A549 (cell line): ENCODE measurements at regions not wholly inside any gene's neighbourhood (a gene's known extent, or its start where the extent isn't known, plus 50 kb on each side); places are given as distances from the start of the nearest gene placed in this dataset.

Experiments used
- EP300 ChIP-seq, 2 experiments: fragments of >200 bp; sonication (Bioruptor Twin); formaldehyde crosslinking; IDR thresholded peaks; 2 replicates in 1 of 2; 3 replicates in 1 of 2; pipeline ENCODE4 v1.6.1; 2016 to 2017
- JUN ChIP-seq, 2 experiments: fragments of >200 bp; sonication (Bioruptor Twin); formaldehyde crosslinking; IDR thresholded peaks; 2 replicates in 1 of 2; 3 replicates in 1 of 2; pipeline ENCODE4 v1.6.1; 2016 to 2017
- TF ChIP-seq, protein P1 (sequence below): fragments of >200 bp; sonication (Bioruptor Twin); formaldehyde crosslinking; IDR thresholded peaks from 3 replicates; pipeline ENCODE4 v1.5.1; 2016

DNA sequence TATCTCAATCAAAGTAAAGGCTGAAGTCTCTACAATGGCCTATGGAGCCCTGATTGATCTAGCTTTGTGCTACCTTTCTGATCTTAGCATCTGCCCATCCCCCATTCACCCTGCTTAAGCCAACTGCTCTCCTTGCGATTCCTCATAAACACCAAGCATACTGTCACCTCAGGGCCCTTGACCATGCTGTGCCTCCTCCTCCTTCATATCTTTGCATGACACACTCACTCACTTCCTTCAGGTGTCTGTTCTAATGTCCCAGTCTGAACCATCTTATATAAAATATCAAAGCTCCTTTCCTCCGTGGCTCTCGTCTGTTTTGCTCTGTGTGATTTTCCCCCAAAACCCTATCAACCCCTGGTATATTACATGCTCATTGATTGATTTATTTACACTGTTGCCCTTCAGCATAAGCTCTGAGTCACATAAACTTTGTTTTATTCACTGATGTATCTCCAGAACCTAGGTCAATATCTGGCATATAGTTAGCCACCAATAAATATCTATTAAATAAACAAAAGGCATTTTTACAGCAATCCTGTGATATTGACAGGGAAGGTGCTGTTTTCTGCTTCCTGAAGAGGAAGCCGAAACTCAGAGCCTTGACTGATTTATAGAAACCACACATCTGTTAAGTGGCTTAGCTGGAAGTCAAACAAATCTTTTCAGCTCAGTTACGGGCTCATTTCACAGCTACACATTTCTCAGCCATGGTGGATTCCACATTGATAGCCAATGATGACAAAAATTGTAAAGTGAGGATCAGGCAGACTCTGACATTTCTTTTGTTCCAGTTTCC, 103.6 kb downstream of the BOD1 start:
- no peak for TF ChIP-seq JUN (IDR thresholded peaks at IDR 0.05)
- TF ChIP-seq EP300 (IDR thresholded peaks at IDR 0.05), result no peak
- TF ChIP-seq, protein P1, sequence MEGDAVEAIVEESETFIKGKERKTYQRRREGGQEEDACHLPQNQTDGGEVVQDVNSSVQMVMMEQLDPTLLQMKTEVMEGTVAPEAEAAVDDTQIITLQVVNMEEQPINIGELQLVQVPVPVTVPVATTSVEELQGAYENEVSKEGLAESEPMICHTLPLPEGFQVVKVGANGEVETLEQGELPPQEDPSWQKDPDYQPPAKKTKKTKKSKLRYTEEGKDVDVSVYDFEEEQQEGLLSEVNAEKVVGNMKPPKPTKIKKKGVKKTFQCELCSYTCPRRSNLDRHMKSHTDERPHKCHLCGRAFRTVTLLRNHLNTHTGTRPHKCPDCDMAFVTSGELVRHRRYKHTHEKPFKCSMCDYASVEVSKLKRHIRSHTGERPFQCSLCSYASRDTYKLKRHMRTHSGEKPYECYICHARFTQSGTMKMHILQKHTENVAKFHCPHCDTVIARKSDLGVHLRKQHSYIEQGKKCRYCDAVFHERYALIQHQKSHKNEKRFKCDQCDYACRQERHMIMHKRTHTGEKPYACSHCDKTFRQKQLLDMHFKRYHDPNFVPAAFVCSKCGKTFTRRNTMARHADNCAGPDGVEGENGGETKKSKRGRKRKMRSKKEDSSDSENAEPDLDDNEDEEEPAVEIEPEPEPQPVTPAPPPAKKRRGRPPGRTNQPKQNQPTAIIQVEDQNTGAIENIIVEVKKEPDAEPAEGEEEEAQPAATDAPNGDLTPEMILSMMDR, result no peak
